EL (cell line): ENCODE measurements at regions not wholly inside any gene's neighbourhood (a gene's known extent, or its start where the extent isn't known, plus 50 kb on each side); places are given as distances from the start of the nearest gene placed in this dataset.
A peak's percentile ranks its signal among the peaks of the same experiment; 100 is the strongest.
"Not testable (repeated sequence)": the region's sequence is repeated elsewhere in the genome, so short reads cannot be mapped to it uniquely, and the experiment has no call there.

Experiments used
- DNase-seq: peaks from one replicate; pipeline ENCODE4 v3.0.0-alpha.2; 2016

DNA sequence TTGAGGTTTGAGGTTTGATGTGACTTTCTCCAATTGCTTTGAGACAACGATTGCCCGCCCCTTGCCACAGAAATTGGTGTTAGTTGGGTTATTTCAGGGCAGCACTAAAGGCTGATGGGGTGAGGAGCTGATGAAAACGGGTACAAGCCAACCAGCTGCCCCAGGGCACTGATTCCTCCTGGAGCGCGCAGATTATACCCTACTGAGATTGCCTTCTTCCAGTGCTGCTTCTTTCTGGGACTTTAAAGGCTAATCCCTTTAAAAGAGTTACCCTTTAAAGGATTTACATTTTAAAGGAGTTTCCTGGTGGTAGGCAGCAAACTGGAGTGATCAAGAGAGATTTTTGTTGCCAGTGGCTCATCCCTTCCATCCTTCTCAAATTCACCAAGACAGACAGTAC lies 1903.3 kb downstream of the KHDRBS2 start:
- DNase-seq = not testable (repeated sequence)

DNA sequence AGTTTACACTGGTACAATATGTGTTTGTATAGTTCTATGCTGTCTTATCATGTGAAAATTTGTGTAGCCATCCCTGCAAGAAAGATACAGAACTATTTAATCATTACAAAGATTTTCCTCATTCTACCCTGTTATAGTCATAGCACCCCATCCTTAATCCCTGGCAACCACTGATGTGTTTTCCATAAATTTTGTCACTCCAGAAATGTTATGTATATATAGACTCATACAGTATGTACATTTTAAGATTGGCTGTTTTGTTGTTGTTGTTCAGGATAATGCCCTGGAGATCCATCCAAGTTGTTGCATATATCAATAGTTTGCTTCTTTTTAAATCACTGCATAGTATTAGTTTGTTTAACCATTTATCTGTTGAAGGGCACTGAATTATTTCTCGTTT lies 1911.9 kb downstream of the KHDRBS2 start:
- DNase-seq = not testable (repeated sequence)

DNA sequence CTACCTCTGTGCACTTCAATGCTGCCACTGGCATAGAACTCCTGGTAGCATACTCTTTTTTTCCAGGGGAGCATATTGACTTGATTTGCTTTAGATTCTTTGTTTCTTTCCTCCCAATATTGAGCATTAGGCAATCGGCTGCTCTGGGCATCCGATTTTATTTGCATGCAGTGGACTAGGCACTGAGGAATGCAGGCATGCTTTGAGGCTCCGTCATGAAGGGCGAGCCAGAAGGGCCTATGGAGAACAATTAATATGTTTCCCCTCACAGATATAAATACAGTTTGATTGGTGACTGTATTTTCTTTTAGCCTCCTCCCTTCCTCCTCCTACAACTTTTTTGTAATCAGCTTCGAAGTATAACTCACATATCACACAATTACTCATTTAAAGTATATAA lies 1918.2 kb downstream of the KHDRBS2 start:
- DNase-seq = peak; percentile 17

DNA sequence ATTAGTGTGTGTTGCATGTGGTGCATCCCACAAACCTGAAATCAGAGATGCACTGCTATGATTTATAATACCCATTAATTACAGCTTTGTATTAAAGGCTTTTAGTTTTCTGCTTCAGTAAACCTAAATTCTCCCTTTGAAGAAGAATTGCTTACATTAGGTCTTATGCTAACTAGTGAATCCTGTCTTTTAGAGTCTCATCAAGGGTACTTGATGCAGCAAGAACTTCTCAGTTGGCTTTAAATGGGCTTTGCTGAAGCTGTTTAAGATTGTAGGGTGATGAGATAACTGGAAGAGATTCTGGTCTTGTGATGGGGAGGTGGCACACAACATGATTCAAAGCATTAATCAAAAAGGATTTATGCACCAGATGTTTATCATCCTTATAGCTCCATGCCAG lies 1920.1 kb downstream of the KHDRBS2 start:
- not testable (repeated sequence) for DNase-seq

DNA sequence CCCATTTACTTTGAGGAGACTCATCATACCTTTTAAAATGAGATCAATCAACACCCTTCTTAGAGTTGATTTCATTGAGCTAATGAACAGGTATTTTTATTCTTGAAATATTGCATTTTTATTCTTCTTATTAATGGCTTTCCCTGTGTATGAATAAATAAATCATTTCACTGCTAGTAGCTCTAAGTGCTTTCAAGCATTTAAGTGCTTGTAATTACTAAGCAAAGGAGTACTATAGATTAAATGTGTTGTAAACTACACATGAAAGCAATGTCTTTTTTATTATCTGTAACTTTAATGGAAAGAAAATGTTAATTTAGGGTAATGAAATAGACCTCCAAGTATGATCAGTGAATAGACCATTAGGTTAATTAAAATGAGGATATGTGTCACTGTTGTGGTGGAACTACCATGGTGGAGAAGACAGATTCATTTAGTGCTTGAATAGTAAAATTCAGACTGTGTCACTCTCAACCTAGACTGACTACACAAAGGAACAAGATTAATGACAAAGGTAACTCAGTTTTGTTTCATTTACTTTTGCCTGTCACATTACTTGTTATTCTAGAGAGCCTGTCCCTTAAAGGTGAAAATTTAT lies 1943.5 kb downstream of the KHDRBS2 start:
- not testable (repeated sequence) for DNase-seq

DNA sequence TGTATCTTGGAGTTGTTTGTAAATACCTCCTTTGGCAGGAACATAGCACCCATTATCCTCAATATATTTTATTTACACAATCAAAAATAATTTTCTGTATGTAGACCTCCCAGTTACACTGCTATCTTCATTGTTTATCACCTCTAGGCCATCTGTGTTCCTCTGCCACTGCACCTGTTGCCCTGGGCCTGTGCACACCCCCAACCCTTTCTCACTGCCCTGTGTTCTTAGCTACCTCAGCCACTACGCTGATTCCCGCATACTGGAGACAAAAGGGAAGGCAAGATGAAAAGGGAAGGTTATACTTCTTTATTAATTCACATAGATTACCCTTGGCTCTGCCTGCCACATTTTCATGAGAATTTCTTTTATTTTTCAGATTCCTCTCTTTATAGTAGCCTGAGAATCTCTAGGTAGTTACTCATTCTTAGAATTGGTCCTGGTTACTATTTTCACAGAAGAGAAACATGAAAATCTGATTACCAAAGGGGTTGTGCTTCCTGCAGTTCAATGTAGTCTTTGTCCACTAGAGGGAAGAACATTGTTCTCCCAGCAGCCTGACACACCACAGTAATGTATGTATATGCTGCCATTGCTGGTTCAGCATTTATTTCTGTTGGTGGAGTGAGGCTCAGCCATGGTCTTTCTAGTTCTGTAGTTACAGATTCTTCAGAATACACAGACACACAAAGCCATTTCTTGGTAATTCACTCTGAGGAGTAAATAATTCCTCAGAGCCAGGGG lies 1947.5 kb downstream of the KHDRBS2 start:
- DNase-seq = peak; percentile 0

DNA sequence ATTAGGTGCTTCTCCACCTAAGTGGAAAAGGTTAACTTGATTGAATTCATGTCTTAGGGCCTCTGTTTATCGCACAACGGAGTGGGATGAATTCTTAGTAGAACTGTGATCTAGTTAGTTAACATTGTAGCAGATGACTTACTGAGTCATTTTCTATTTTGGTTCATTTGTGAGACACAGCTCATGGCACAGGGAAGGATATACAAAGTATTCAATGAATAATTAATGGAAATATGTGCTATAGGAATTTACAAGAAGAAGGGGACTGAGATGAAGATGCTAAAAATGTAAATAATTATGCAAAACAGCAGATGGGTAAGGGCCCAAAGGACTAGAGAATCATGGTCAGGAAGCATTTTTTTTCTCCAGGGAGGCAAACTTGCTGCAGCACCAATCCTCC lies 1950.9 kb downstream of the KHDRBS2 start:
- DNase-seq = not testable (repeated sequence)

DNA sequence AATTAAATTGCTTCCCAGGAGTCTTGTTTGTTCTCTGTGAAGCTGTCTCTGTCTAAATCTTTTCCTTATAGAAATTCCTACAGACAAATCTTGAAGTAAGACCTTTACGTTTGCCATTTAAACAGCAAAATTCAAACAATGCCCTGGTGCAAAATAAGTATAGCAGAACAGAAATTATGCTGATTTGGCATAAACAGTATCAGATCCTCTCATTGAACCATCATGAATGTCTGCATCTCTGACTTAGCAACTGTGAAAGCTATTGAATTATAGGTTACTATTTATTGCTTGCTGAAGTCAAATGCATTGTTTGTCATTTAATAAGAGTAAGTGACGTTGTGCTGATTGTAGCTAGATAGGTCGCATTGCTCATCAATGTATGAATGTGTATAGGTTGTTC lies 1952.3 kb downstream of the KHDRBS2 start:
- not testable (repeated sequence) for DNase-seq

DNA sequence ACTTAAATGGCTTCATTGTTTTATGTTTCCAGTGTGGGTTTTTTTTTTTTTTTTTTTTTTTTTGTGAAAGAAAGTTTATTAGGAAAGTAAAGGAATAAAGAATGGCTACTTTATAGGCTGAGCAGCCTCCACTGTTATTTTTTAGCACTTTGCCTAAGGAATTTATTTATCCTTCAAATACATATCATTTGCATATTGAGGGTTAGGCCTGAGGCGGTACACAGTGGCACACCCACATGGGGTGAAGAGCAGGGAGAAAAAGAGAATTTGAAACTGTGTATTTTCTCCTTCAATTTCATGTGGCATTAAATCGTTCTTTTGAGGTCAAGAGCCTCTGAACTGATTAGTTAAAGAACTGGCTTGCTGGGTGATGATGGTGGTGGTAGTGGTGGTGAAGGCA lies 1977.1 kb downstream of the KHDRBS2 start:
- DNase-seq = not testable (repeated sequence)
